Left lung (tissue), 4 donors: ENCODE measurements at regions not wholly inside any gene's neighbourhood (a gene's known extent, or its start where the extent isn't known, plus 50 kb on each side); places are given as distances from the start of the nearest gene placed in this dataset.

Experiments used
- ATAC-seq: fragments of 200-7000 bp; cut with Tn5 transposase; one replicate; pipeline ENCODE4 v1.9.1; 2020; ENCODE audit warnings: moderate library complexity
- DNase-seq, 4 donors: peaks; one replicate each; pipeline ENCODE4 v3.0.0-alpha.2; 2013 to 2020
- H3K27ac ChIP-seq, 2 donors: fragments of 200-600 bp; sonication (generic) in 1 of 2; one replicate each; pipeline versions ENCODE4 v1.5.0 to v1.8.0; 2020 to 2021
- H3K27me3 ChIP-seq, 2 donors: fragments of 200-600 bp; sonication (generic) in 1 of 2; one replicate each; pipeline versions ENCODE4 v1.5.0 to v1.8.0; 2020 to 2021
- H3K36me3 ChIP-seq, 2 donors: fragments of 200-600 bp; sonication (generic) in 1 of 2; one replicate each; pipeline versions ENCODE4 v1.5.0 to v1.8.0; 2020 to 2021
- H3K4me1 ChIP-seq, 2 donors: fragments of 200-600 bp; one replicate each; pipeline ENCODE4 v1.8.0; 2021
- H3K4me3 ChIP-seq, 2 donors: fragments of 200-600 bp; sonication (generic) in 1 of 2; one replicate each; pipeline versions ENCODE4 v1.5.0 to v1.8.0; 2020 to 2021; ENCODE audit warnings: mild to moderate bottlenecking in 1 of 2
- H3K9me3 ChIP-seq, 2 donors: fragments of 200-600 bp; sonication (generic) in 1 of 2; one replicate each; pipeline versions ENCODE4 v1.5.0 to v1.8.0; 2020 to 2021
- CTCF ChIP-seq, 2 donors: fragments of 200-600 bp; sonication (generic) in 1 of 2; IDR thresholded peaks; one replicate each; pipeline versions ENCODE4 v1.5.0 to v1.8.0; 2021; ENCODE audit warnings: antibody characterized with exemption in 2 of 2
- intact Hi-C, 2 donors: fragments of 100-400 bp; cut with DNase I; formaldehyde crosslinking; loops; one replicate each; pipeline versions ENCODE4 v1.11.2 to v1.14.2; 2022
- donor health status: DM: no; HTN: yes; CAD: no.
- donor health status: DM: no; HTN: no; CAD: no.

GRCh38 chr2:223414646-223415045 lies 187.5 kb downstream of the SCG2 start:
- intact Hi-C loops, result no loop called here
- Histone ChIP-seq H3K4me3 (no peak overlapping the region), H3K27me3 (no peaks in the 10 kb centered on the region), H3K4me1 (no peaks in the 10 kb centered on the region), H3K36me3 (no peaks in the 10 kb centered on the region), H3K27ac (no peak overlapping the region), H3K9me3 (no peaks in the 10 kb centered on the region)
- ATAC-seq, result peak; percentile 64
- TF ChIP-seq CTCF (IDR thresholded peaks at IDR 0.05), result no peak
- no peak for DNase-seq

- Histone ChIP-seq H3K9me3 (no peaks in the 10 kb centered on the region), H3K4me3 (no peak overlapping the region), H3K27ac (no peak overlapping the region), H3K27me3 (no peaks in the 10 kb centered on the region), H3K4me1 (no peaks in the 10 kb centered on the region), H3K36me3 (no peaks in the 10 kb centered on the region)
- DNase-seq (no peak), ATAC-seq (no peak)
- no peak for TF ChIP-seq CTCF (IDR thresholded peaks at IDR 0.05)
- intact Hi-C loops, result no loop called here
Measured at GRCh38 chr2:223415071-223415470, 187.1 kb downstream of the SCG2 start.

- intact Hi-C loops, result no loop called here
- Histone ChIP-seq H3K4me1 (no peaks in the 10 kb centered on the region), H3K27ac (peak overlapping the region in 1 of 2 donors; percentile 36), H3K36me3 (no peaks in the 10 kb centered on the region), H3K27me3 (no peaks in the 10 kb centered on the region), H3K4me3 (no peak overlapping the region), H3K9me3 (no peaks in the 10 kb centered on the region)
- no peak for TF ChIP-seq CTCF (IDR thresholded peaks at IDR 0.05)
- ATAC-seq, result no peak
- no peak for DNase-seq
Measured at GRCh38 chr2:223416815-223417610, 185.1 kb downstream of the SCG2 start.

- intact Hi-C loops, result no loop called here
- Histone ChIP-seq H3K9me3 (no peaks in the 10 kb centered on the region), H3K4me3 (no peak overlapping the region), H3K27me3 (no peaks in the 10 kb centered on the region), H3K36me3 (no peaks in the 10 kb centered on the region), H3K27ac (peak overlapping the region in 1 of 2 donors; percentile 30), H3K4me1 (no peaks in the 10 kb centered on the region)
- no peak for ATAC-seq
- no peak for DNase-seq
- TF ChIP-seq CTCF (IDR thresholded peaks at IDR 0.05), result no peak
Measured at GRCh38 chr2:223418131-223418530, 184.0 kb downstream of the SCG2 start.

GRCh38 chr2:223418604-223419199 lies 183.5 kb downstream of the SCG2 start:
- intact Hi-C loops, result no loop called here
- Histone ChIP-seq H3K4me1 (no peaks in the 10 kb centered on the region), H3K27ac (peak overlapping the region in 1 of 2 donors; percentile 30), H3K4me3 (no peak overlapping the region), H3K9me3 (no peaks in the 10 kb centered on the region), H3K27me3 (no peaks in the 10 kb centered on the region), H3K36me3 (no peaks in the 10 kb centered on the region)
- no peak for ATAC-seq
- TF ChIP-seq CTCF (IDR thresholded peaks at IDR 0.05), result no peak
- no peak for DNase-seq
